Stimulated activated CD4-positive, alpha-beta T cell treated with anti-CD3 and anti-CD28 coated beads, Interleukin-4, amount 100 ng/mL, for 24 hours (primary cell): ENCODE measurements at regions not wholly inside any gene's neighbourhood (a gene's known extent, or its start where the extent isn't known, plus 50 kb on each side); places are given as distances from the start of the nearest gene placed in this dataset.

ENCODE experiments used
- DNase-seq: peaks from one replicate; pipeline ENCODE4 v3.0.0-alpha.2; 2020

GRCh38 chr13:48892688-48893075 lies 83.0 kb upstream of the FNDC3A start:
- no peak for DNase-seq

DNA sequence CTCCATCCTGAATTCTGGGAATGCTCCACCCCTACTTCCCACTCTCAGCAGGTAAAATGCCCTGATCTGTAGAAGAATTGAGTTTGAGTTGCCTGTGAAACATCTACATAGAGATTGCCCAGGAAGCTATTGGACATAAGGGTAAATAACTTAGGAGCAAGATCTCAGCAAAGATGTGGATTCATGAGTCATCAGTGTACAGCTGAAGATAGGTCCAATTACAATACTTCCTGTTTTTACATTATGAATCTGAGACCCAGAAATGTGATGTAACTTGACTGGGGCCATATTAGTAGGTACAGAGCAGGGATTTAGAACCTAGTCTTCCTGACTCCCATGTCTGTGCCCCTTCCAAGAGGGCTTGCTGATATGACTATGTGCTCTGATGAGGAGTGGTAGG lies 79.4 kb upstream of the FNDC3A start:
- no peak for DNase-seq

DNA sequence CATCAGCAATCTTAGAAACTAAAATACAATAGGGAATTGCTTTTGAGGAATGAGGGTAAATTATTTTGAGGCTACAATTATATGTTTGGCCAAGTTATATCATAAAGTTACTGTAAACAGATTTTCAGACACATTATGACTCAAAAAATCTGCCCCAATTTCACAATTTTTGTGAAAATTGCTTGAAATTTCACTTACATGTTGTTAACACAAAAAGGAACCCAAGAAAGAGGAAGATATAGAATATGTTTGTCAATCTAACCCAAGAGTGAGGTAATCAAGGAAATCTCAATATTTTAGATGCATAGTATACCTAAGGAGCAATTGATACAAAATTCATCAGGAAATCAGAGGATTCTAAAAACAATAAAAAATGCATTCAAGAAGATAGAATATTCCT lies 73.9 kb upstream of the FNDC3A start:
- no peak for DNase-seq

- DNase-seq, result no peak
These were observed 73.3 kb upstream of the FNDC3A start for GRCh38 chr13:48902368-48902767.

GRCh38 chr13:48904668-48905290 lies 70.9 kb upstream of the FNDC3A start:
- no peak for DNase-seq

DNA sequence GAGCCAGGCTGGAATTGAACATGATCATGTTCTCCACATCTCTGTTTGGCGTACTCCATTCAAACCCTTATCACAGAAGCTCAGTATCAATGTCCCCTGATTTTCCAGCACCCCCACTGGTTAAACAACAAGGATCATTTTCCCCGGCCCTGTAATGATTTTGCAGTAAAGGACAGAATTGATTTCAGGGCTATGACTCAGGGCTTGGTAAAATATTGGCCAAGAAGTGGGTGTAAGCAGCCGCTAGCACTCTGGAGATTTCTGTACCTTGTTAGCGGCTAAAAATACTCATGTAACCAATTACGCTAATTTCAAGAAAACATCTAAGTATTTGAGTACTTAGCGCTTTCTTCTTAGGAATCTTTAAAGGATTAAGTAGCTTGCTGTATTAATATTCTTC lies 69.5 kb upstream of the FNDC3A start:
- no peak for DNase-seq

DNA sequence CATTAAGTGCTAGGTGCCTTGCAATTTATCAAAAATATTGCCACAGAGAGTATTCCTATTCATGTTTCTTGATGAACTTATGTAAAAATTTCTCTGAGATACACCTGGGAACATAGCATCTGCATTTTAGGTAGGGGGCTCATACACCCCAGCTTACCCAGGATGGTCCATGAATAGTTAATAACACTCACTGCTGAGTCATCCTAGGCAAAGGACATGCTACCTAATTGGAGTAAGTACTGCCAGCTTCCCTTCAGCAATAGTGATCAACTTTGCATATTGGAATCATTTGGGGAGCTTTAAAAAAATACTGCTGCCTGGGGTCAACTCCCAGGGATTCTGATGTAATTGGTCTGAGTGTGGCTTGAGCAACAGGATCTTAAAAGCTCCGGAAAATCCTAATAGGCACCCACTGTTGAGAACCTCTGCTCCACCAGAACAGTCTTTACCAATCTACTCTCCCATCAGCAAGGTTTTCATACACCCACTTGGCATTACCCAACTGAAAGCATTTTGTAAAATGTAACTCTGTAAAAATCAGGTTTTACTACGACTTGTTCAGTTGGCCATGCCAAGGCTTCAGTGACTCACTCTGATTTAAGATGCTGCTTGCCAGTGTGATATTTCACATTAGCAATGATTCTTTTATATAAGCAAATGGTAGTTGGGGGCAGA lies 67.2 kb upstream of the FNDC3A start:
- DNase-seq, result no peak

- DNase-seq, result no peak
These were observed 66.7 kb upstream of the FNDC3A start for GRCh38 chr13:48909056-48909389.

GRCh38 chr13:48910686-48911085 lies 65.0 kb upstream of the FNDC3A start:
- no peak for DNase-seq

DNA sequence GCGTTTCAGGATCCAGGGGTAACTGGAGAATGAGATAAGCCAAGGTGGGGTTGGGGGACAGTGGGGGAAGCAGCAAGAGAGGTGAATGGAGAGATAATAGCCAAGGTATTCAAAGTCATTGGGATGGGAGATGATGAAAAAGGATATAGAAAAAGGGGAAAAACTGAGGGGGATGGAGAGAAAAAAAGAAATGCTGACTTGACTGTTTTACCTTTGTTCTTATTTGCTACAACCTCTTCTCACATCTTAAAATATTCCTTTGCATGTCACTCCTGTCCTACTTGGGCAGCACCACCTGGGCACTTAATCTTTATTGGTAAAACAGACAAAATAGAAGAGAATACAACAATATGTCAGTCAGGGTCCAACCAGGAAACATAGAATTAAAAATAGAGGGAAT lies 56.0 kb upstream of the FNDC3A start:
- DNase-seq, result no peak

GRCh38 chr13:48920730-48921129 lies 55.0 kb upstream of the FNDC3A start:
- DNase-seq, result no peak

- no peak for DNase-seq
These were observed 52.3 kb upstream of the FNDC3A start for GRCh38 chr13:48923376-48923775.

GRCh38 chr13:48925001-48925400 lies 50.7 kb upstream of the FNDC3A start:
- DNase-seq, result no peak
